Lung (tissue), 11 donors: ENCODE measurements at regions not wholly inside any gene's neighbourhood (a gene's known extent, or its start where the extent isn't known, plus 50 kb on each side); places are given as distances from the start of the nearest gene placed in this dataset.

ENCODE experiments used
- ATAC-seq: fragments of 200-7000 bp; cut with Tn5 transposase; one replicate; pipeline ENCODE4 v1.9.1; 2020; ENCODE audit warnings: moderate number of reproducible peaks; ENCODE audit not compliant: insufficient read depth, low FRiP score
- DNase-seq, 3 donors: peaks; one replicate each; pipeline ENCODE4 v3.0.0-alpha.2; 2013 to 2017
- H3K27ac ChIP-seq, 2 donors: one replicate each; pipeline ENCODE4 v1.5.1; 2013; ENCODE audit warnings: mild to moderate bottlenecking in 2 of 2, moderate library complexity in 2 of 2, control low read depth in 1 of 2, inconsistent platforms in 1 of 2, low read depth in 1 of 2, low read length in 1 of 2
- H3K27me3 ChIP-seq, 3 donors: one replicate each; pipeline ENCODE4 v1.5.1; 2013; ENCODE audit warnings: low read length in 2 of 3; ENCODE audit not compliant: control insufficient read depth in 3 of 3, insufficient read depth in 3 of 3
- H3K36me3 ChIP-seq, 4 donors: one replicate each; pipeline ENCODE4 v1.5.1; 2013; ENCODE audit warnings: low read length in 4 of 4, mild to moderate bottlenecking in 1 of 4, moderate library complexity in 1 of 4; ENCODE audit not compliant: control insufficient read depth in 4 of 4, insufficient read depth in 4 of 4
- H3K4me1 ChIP-seq, 5 donors: one replicate each; pipeline ENCODE4 v1.5.1; 2013; ENCODE audit warnings: low read length in 5 of 5, mild to moderate bottlenecking in 2 of 5, moderate library complexity in 1 of 5; ENCODE audit not compliant: control insufficient read depth in 5 of 5, insufficient read depth in 5 of 5
- H3K4me3 ChIP-seq: one replicate; pipeline ENCODE4 v1.5.1; 2013; ENCODE audit warnings: mild to moderate bottlenecking, control low read depth, moderate library complexity
- H3K9ac ChIP-seq, 2 donors: one replicate each; pipeline ENCODE4 v1.5.1; 2013; ENCODE audit warnings: low read length in 2 of 2, control low read depth in 1 of 2; ENCODE audit not compliant: insufficient read depth in 1 of 2
- H3K9me3 ChIP-seq, 4 donors: one replicate each; pipeline ENCODE4 v1.5.1; 2013; ENCODE audit warnings: low read length in 3 of 4, mild to moderate bottlenecking in 1 of 4, moderate library complexity in 1 of 4; ENCODE audit not compliant: control insufficient read depth in 4 of 4, insufficient read depth in 3 of 4
- WGBS, 2 donors: extraction: QIAGEN DNeasy Blood & Tissue Kit; methylation state at CpG; one replicate each; pipeline ENCODE4 v1.1.7; 2013; 5-methylcytosine and 5-hydroxymethylcytosine counted together
- TF ChIP-seq, protein P1 (sequence below): IDR thresholded peaks from 2 replicates; pipeline ENCODE4 v1.5.1; 2012; ENCODE audit warnings: mild to moderate bottlenecking; ENCODE audit errors: control extremely low read depth, extremely low read depth
- donor health status: control.
- donor health status: control.
- donor health status: Bipolar disorder and iron deficiency.
- donor health status: healthy.
- donor health status: DM: yes; HTN: yes; CAD: no.

- no peaks in the 10 kb centered on the region for H3K4me1 ChIP-seq
- no peaks in the 10 kb centered on the region for H3K36me3 ChIP-seq
- H3K27ac ChIP-seq, result no peak overlapping the region
- TF ChIP-seq, protein P1, sequence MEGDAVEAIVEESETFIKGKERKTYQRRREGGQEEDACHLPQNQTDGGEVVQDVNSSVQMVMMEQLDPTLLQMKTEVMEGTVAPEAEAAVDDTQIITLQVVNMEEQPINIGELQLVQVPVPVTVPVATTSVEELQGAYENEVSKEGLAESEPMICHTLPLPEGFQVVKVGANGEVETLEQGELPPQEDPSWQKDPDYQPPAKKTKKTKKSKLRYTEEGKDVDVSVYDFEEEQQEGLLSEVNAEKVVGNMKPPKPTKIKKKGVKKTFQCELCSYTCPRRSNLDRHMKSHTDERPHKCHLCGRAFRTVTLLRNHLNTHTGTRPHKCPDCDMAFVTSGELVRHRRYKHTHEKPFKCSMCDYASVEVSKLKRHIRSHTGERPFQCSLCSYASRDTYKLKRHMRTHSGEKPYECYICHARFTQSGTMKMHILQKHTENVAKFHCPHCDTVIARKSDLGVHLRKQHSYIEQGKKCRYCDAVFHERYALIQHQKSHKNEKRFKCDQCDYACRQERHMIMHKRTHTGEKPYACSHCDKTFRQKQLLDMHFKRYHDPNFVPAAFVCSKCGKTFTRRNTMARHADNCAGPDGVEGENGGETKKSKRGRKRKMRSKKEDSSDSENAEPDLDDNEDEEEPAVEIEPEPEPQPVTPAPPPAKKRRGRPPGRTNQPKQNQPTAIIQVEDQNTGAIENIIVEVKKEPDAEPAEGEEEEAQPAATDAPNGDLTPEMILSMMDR, result no peak
- 84 to 85% methylated on average over 1 of the region's 1 CpG for WGBS, 2 donors
- no peak overlapping the region for H3K4me3 ChIP-seq
- ATAC-seq (no peak), DNase-seq (no peak)
- no peaks in the 10 kb centered on the region for H3K9me3 ChIP-seq
- no peaks in the 10 kb centered on the region for H3K27me3 ChIP-seq
- no peak overlapping the region for H3K9ac ChIP-seq
Measured at GRCh38 chr2:125281242-125281641, 1256.2 kb downstream of the CNTNAP5 start.

GRCh38 chr2:125296742-125297141 is 1271.7 kb downstream of the CNTNAP5 start:
- Histone ChIP-seq H3K4me3 (no peak overlapping the region), H3K4me1 (no peaks in the 10 kb centered on the region), H3K9ac (no peak overlapping the region), H3K27ac (no peak overlapping the region), H3K36me3 (no peaks in the 10 kb centered on the region), H3K27me3 (no peaks in the 10 kb centered on the region), H3K9me3 (peaks cover 0 to 3% (median 0%) of the 10 kb centered on the region in 4 donors)
- TF ChIP-seq, protein P1, result no peak
- ATAC-seq (no peak), DNase-seq (no peak)
- WGBS, 2 donors, result 70 to 71% methylated on average over 5 of the region's 5 CpGs

- H3K4me3 ChIP-seq, result no peak overlapping the region
- TF ChIP-seq, protein P1, result no peak
- ATAC-seq (no peak), DNase-seq (peak in 1 of 3 donors; percentile 17)
- peaks cover 0 to 4% (median 0%) of the 10 kb centered on the region in 4 donors for H3K9me3 ChIP-seq
- no peak overlapping the region for H3K9ac ChIP-seq
- no peaks in the 10 kb centered on the region for H3K27me3 ChIP-seq
- H3K27ac ChIP-seq, result no peak overlapping the region
- H3K36me3 ChIP-seq, result no peaks in the 10 kb centered on the region
- 64 to 78% methylated on average over 6 of the region's 6 CpGs for WGBS, 2 donors
- H3K4me1 ChIP-seq, result peaks cover 0 to 6% (median 0%) of the 10 kb centered on the region in 5 donors
Measured at GRCh38 chr2:125310657-125311364, 1285.7 kb downstream of the CNTNAP5 start.
